GM23248 (cell line): ENCODE measurements at regions not wholly inside any gene's neighbourhood (a gene's known extent, or its start where the extent isn't known, plus 50 kb on each side); places are given as distances from the start of the nearest gene placed in this dataset.

Source experiments
- DNase-seq: peaks from one replicate; pipeline ENCODE4 v3.0.0-alpha.2; 2015
- H2AFZ ChIP-seq: fragments of 200-600 bp; sonication (generic); 2 replicates; pipeline ENCODE4 v1.6.1; 2016; ENCODE audit warnings: antibody characterized with exemption
- H3F3A ChIP-seq: fragments of 200-600 bp; sonication (generic); 2 replicates; pipeline ENCODE4 v1.6.1; 2016; ENCODE audit warnings: mild to moderate bottlenecking, antibody characterized with exemption, mixed run types; ENCODE audit not compliant: insufficient read depth
- H3K27ac ChIP-seq: fragments of 200-600 bp; sonication (generic); 2 replicates; pipeline ENCODE4 v1.5.1; 2016; ENCODE audit warnings: mild to moderate bottlenecking
- H3K27me3 ChIP-seq: fragments of 200-600 bp; sonication (generic); replicated peaks from 2 replicates; pipeline ENCODE4 v1.6.1; 2016; ENCODE audit warnings: mild to moderate bottlenecking; ENCODE audit not compliant: insufficient read depth
- H3K36me3 ChIP-seq: fragments of 200-600 bp; sonication (generic); 2 replicates; pipeline ENCODE4 v1.6.1; 2016; ENCODE audit warnings: low read depth, mild to moderate bottlenecking
- H3K4me1 ChIP-seq: fragments of 200-600 bp; sonication (generic); 2 replicates; pipeline ENCODE4 v1.6.1; 2016; ENCODE audit warnings: mild to moderate bottlenecking; ENCODE audit not compliant: insufficient read depth
- H3K4me2 ChIP-seq: fragments of 200-600 bp; sonication (generic); one replicate; pipeline ENCODE4 v1.6.1; 2016; ENCODE audit warnings: mild to moderate bottlenecking; ENCODE audit not compliant: unreplicated experiment
- H3K4me3 ChIP-seq: fragments of 200-600 bp; sonication (generic); 2 replicates; pipeline ENCODE4 v1.5.1; 2016; ENCODE audit warnings: mild to moderate bottlenecking
- H3K79me2 ChIP-seq: fragments of 200-600 bp; sonication (generic); 2 replicates; pipeline ENCODE4 v1.6.1; 2016; ENCODE audit warnings: mild to moderate bottlenecking; ENCODE audit not compliant: insufficient read depth
- H3K9ac ChIP-seq: fragments of 200-600 bp; sonication (generic); 2 replicates; pipeline ENCODE4 v1.6.1; 2016; ENCODE audit warnings: mild to moderate bottlenecking
- H3K9me2 ChIP-seq: fragments of 200-600 bp; sonication (generic); 2 replicates; pipeline ENCODE4 v1.6.1; 2016; ENCODE audit warnings: mixed run types, mild to moderate bottlenecking, moderate library complexity; ENCODE audit not compliant: insufficient read depth
- H3K9me3 ChIP-seq: fragments of 200-600 bp; sonication (generic); one replicate; pipeline ENCODE4 v1.6.1; 2017; ENCODE audit warnings: low read depth
- H4K20me1 ChIP-seq: fragments of 200-600 bp; sonication (generic); 2 replicates; pipeline ENCODE4 v1.6.0; 2016; ENCODE audit not compliant: insufficient read depth
- EZH2 ChIP-seq: fragments of 200-600 bp; sonication (generic); IDR thresholded peaks from 2 replicates; pipeline ENCODE4 v1.6.1; 2018; ENCODE audit warnings: antibody characterized with exemption, mild to moderate bottlenecking; ENCODE audit not compliant: insufficient read depth, poor library complexity, severe bottlenecking
- EZH2phosphoT487 ChIP-seq: fragments of 200-600 bp; sonication (generic); IDR thresholded peaks from 2 replicates; pipeline ENCODE4 v1.6.1; 2018; ENCODE audit warnings: antibody characterized with exemption, moderate library complexity, mild to moderate bottlenecking, low read depth; ENCODE audit not compliant: insufficient read depth
- WGBS, 2 experiments: methylation state at CpG; one replicate each; pipeline ENCODE4 v1.1.6; 2015 to 2017; ENCODE audit warnings: low lambda C conversion rate in 2 of 2, low coverage in 1 of 2; ENCODE audit errors: missing lambda C conversion rate in 2 of 2; 5-methylcytosine and 5-hydroxymethylcytosine counted together
- in situ Hi-C: fragments of 300-500 bp; cut with MboI; formaldehyde crosslinking; loops from 2 replicates; pipeline ENCODE4 v1.15.0; 2020

- H3K4me1 ChIP-seq, result peaks cover 44% of the 10 kb centered on the region
- no peaks in the 10 kb centered on the region for H3K9me2 ChIP-seq
- in situ Hi-C loops, result no loop called here
- H3K4me3 ChIP-seq, result no peak overlapping the region
- peaks cover 44% of the 10 kb centered on the region for H3K79me2 ChIP-seq
- peak overlapping the region; percentile 49 for H3K27ac ChIP-seq
- no peak overlapping the region for H3K4me2 ChIP-seq
- H3F3A ChIP-seq, result peaks cover 97% of the 10 kb centered on the region
- no peaks in the 10 kb centered on the region for H3K27me3 ChIP-seq
- H2AFZ ChIP-seq, result no peak overlapping the region
- no peaks in the 10 kb centered on the region; the same call in 1 of the 2 replicates for H4K20me1 ChIP-seq
- DNase-seq, result no peak
- no peaks in the 10 kb centered on the region for H3K9me3 ChIP-seq
- WGBS, 2 experiments, result 70 to 72% methylated on average over 8 of the region's 8 CpGs
- H3K9ac ChIP-seq, result no peak overlapping the region
- TF ChIP-seq EZH2 (no peak), EZH2phosphoT487 (no peak)
- H3K36me3 ChIP-seq, result peaks cover 80% of the 10 kb centered on the region
These were observed 138.9 kb upstream of the KLF14 start for GRCh38 chr7:130872756-130873448.

GRCh38 chr7:130874071-130874915, 140.3 kb upstream of the KLF14 start:
- Histone ChIP-seq H3K4me2 (no peak overlapping the region), H3F3A (peaks cover 97% of the 10 kb centered on the region), H3K9me3 (no peaks in the 10 kb centered on the region), H3K9ac (no peak overlapping the region), H3K9me2 (no peaks in the 10 kb centered on the region), H3K36me3 (peaks cover 80% of the 10 kb centered on the region), H3K4me3 (no peak overlapping the region), H3K4me1 (peaks cover 56% of the 10 kb centered on the region), H3K27me3 (no peaks in the 10 kb centered on the region), H2AFZ (no peak overlapping the region), H3K27ac (peak overlapping the region; percentile 49), H4K20me1 (no peaks in the 10 kb centered on the region; the same call in 1 of the 2 replicates), H3K79me2 (peaks cover 58% of the 10 kb centered on the region)
- DNase-seq, result no peak
- 96 to 99% methylated on average over 6 of the region's 6 CpGs for WGBS, 2 experiments
- no peak for TF ChIP-seq EZH2
- in situ Hi-C loops, result no loop called here

- H3K4me3 ChIP-seq, result no peak overlapping the region
- no peaks in the 10 kb centered on the region; the same call in 1 of the 2 replicates for H4K20me1 ChIP-seq
- H3K79me2 ChIP-seq, result peaks cover 67% of the 10 kb centered on the region
- no peaks in the 10 kb centered on the region for H3K27me3 ChIP-seq
- peak overlapping the region; percentile 51 for H3K27ac ChIP-seq
- no peak overlapping the region for H2AFZ ChIP-seq
- no peak overlapping the region for H3K4me2 ChIP-seq
- peaks cover 78% of the 10 kb centered on the region for H3K36me3 ChIP-seq
- H3K9me2 ChIP-seq, result no peaks in the 10 kb centered on the region
- TF ChIP-seq EZH2, result no peak
- TF ChIP-seq EZH2phosphoT487, result no peak
- H3K4me1 ChIP-seq, result peaks cover 62% of the 10 kb centered on the region
- no peaks in the 10 kb centered on the region for H3K9me3 ChIP-seq
- DNase-seq, result peak; percentile 58
- H3K9ac ChIP-seq, result no peak overlapping the region
- in situ Hi-C loops, result no loop called here
- H3F3A ChIP-seq, result peaks cover 95% of the 10 kb centered on the region
- WGBS, 2 experiments, result 58 to 65% methylated on average over 6 of the region's 6 CpGs
These were observed 141.3 kb upstream of the KLF14 start for GRCh38 chr7:130875265-130875741.

GRCh38 chr7:130875901-130876300, 141.9 kb upstream of the KLF14 start:
- TF ChIP-seq EZH2 (no peak), EZH2phosphoT487 (no peak)
- in situ Hi-C loops, result no loop called here
- Histone ChIP-seq H3K79me2 (peaks cover 73% of the 10 kb centered on the region), H3K9me3 (no peaks in the 10 kb centered on the region), H4K20me1 (no peaks in the 10 kb centered on the region; the same call in 1 of the 2 replicates), H3K4me3 (no peak overlapping the region), H3K27ac (peak overlapping the region; percentile 51), H3K9me2 (no peaks in the 10 kb centered on the region), H3K4me1 (peaks cover 63% of the 10 kb centered on the region), H3K36me3 (peaks cover 78% of the 10 kb centered on the region), H3K27me3 (no peaks in the 10 kb centered on the region), H2AFZ (no peak overlapping the region), H3F3A (peaks cover 95% of the 10 kb centered on the region), H3K4me2 (no peak overlapping the region), H3K9ac (peak overlapping the region; percentile 28; the same call in 1 of the 2 replicates)
- WGBS, 2 experiments, result 67 to 70% methylated on average over 5 of the region's 5 CpGs
- peak; percentile 32 for DNase-seq
